ENCODE measurements at regions not wholly inside any gene's neighbourhood (a gene's known extent, or its start where the extent isn't known, plus 50 kb on each side); places are given as distances from the start of the nearest gene placed in this dataset.
"Not testable (repeated sequence)": the region's sequence is repeated elsewhere in the genome, so short reads cannot be mapped to it uniquely, and the experiment has no call there.

DNA sequence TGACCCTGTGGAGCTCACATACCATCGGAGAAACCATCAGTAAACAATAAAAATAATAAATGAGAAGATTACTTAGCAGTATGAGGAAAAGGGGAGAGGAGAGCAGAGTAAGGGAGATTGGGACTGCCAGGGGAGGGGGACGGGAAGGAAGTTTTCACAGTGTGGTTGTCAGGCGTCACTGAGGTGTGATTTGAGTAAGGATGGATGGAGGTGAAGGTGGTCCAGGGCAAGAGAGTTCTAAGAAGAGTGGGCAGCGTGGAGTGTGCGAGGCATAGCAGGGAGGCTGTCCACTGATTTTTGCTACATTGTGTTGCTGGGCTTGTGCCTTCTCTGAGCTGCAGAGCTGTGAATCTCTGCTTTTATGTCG is 119.1 kb downstream of the HPGD start:
- no peak for DNase-seq (ENCODE audit: low read depth, low spot score)
- in situ Hi-C loops (cut with HindIII; ENCODE audit: low pct_unique_long_range_greater_than_20kb, low sequenced_read_pairs), result no loop called here

DNA sequence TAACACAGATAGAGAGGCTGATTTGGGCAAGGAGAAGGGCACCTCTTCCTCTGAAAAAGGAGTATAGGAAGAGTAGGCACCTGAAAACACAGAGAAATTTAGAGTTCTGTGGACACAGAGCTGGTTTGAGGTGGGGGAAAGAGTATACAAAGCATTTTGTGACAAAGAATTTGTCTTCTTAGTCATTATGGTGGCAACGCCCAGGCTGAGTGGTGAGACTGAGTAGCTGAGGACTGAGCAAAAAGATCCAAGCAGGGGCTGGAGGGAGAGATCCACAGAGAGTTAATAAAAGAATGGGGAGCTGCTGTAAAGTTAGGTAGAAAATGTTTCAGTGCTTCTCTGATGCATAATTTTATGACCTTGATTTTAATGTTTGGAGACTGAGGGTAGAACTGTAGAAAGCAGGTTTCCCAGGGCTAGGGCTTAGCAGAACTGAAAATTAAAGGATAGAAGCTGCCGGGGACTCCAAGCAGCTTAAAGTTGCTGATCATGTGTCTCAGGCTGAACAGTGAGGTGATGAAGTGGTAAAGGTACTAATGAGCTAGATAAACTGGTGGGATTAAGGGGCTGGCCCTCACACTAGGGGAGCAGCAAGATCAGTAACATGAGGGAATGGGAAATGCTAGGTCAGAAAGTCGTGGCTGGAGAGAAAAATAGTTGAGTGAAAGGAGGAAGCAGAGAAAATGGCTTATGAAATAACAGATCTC is 118.9 kb downstream of the CEP44 start:
- DNase-seq (ENCODE audit: low read depth, low spot score), result no peak
- in situ Hi-C loops (cut with HindIII; ENCODE audit: low pct_unique_long_range_greater_than_20kb, low sequenced_read_pairs), result no loop called here

DNA sequence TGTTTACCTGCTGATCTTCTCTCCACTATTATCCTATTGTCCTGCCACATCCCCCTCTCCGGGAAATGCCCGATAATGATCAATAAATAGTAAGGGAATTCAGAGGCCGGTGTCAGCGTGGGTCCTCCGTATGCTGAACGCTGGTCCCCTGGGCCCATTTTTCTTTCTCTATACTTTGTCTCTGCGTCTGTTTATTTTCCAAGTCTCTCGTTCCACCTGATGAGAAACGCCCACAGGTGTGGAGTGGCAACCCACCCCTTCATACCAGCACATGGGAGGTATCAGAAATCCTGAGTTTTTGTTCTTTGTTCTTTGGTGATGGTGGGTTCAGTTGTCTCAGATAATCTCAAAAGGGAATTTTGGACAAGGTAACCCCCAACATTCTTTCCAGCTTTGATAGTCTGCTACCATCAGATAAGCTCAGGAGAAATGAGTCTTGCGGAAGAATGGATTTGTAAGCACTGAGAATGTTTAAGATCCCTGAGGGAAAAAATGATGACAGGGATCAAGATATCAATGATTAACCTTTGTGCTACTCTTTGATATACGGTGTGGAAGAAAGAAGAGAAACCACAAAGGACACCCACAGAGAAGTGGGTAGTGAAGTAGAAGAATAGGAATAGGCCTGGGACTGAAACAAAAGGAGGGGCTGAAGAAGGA is 117.9 kb downstream of the CEP44 start:
- in situ Hi-C loops (cut with HindIII; ENCODE audit: low pct_unique_long_range_greater_than_20kb, low sequenced_read_pairs), result no loop called here
- no peak for DNase-seq (ENCODE audit: low read depth, low spot score)

DNA sequence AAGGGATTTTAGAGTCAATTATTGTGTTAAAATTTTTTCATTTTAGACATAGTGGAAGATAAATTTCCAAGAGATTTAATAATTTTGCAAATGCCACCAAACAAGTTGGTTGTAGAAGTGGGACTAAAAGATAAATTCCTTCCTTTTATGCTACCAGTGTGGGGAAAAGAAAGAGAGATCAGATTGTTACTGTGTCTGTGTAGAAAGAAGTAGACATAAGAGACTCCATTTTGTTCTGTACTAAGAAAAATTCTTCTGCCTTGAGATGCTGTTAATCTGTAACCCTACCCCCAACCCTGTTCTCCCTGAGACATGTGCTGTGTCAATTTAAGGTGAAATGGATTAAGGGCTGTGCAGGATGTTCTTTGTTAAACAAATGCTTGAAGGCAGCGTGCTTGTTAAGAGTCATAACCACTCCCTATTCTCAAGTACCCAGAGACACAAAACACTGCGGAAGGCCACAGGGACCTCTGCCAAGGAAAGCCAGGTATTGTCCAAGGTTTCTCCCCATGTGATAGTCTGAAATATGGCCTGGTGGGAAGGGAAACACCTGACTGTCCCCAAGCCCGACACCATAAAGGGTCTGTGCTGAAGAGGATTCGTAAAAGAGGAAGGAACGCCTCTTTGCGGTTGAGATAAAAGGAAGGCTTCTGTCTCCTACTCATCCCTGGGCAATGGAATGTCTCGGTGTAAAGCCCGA is 117.0 kb downstream of the CEP44 start:
- DNase-seq (ENCODE audit: low read depth, low spot score); in situ Hi-C loops (cut with HindIII; ENCODE audit: low pct_unique_long_range_greater_than_20kb, low sequenced_read_pairs): not testable (repeated sequence)

DNA sequence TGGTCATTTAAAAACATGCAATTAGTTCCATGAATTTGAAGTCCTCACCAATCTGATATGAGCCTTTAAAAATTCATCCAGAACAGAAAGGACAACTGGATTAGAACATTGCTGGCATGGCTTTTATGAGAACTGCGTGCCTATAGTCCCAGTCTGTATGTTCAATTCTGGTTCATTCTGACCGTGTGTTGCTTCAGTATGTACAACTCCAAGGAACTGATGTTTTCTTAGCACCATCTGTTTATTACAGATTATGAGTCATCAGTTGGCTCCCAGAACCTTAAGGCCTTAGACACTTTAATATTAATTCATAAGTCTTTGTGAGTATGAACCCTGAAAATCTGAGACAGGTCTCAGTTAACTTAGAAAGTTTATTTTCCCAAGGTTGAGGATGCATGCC is 115.0 kb downstream of the CEP44 start:
- in situ Hi-C loops (cut with HindIII; ENCODE audit: low pct_unique_long_range_greater_than_20kb, low sequenced_read_pairs), result no loop called here
- no peak for DNase-seq (ENCODE audit: low read depth, low spot score)

DNA sequence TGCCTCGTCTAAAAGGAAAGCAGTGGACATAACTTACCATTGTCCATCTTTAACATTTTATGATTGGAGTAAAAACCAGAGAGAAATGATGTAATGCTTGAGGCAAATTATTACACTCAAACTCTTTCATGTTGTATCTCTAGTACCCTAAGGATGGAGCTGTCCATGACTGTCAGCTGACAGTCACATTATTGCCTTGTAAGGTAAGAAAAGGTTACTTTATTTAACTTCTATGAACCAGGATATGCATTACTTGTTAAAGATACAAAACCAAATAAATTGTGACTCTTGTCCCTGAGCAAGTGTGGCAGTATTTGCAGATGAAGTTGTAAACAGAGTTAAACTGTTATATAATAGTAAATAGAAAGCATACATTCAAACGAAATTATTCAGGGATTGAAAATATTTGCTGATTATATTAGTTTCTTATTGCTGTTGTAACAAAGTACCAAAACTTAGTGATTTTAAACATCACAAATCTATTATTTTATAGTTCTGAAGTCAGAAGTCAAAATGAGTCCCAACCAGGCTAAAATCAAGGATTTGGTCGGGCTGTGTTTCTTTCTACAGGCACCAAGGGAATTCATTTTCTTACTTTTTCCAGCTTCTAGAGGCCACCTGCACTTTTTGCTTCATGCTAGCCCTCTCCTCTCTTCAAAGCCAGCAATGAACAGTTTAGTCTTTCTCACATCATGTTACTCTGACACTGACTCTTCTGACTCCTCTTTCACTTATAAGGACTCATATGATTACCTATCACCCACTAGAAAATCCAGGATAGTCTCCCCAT is 113.8 kb downstream of the CEP44 start:
- peak; percentile 46 for DNase-seq (ENCODE audit: low read depth, low spot score)
- in situ Hi-C loops (cut with HindIII; ENCODE audit: low pct_unique_long_range_greater_than_20kb, low sequenced_read_pairs), result no loop called here

DNA sequence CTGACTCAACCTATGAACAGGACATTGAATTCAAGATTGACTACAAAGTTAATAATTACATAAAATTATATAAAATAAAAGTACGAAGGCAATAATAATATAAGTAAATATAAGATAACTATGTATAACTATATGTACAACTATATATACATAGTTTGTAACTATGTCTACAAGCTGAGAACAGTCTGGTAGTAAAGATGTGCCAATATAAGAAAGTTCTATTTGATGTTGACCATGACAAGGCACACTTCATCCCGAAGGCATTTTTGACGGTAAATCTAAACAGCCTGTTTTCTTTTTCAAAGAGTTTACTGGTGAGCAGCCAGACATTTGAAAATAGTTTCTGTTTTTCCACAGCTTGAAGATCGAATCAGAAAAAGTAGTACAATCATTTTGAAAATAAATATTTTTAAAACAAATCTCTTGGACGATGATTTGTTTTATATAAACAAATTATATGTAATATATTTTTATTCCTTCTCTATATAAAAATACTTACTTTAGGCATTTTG is 112.9 kb downstream of the CEP44 start:
- in situ Hi-C loops (cut with HindIII; ENCODE audit: low pct_unique_long_range_greater_than_20kb, low sequenced_read_pairs), result no loop called here
- no peak for DNase-seq (ENCODE audit: low read depth, low spot score)

DNA sequence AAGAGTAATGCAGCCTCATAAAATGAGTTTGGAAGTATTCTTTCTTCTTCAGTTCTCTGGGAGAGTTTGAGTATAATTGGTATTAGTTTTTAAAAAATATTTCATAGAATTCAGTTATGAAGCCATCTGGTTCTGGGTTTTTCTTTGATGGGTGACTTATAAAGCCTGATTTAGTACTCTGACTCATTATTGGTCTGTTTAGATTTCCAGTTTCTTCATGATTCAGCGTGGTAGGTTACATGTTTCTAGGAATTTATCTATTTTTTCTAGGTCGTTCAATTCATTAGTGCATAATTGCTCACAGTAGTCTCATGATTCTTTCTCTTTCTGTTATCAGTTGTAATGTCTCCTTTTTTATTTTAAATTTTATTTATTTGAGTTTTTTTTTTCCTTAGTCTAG is 111.2 kb downstream of the CEP44 start:
- no peak for DNase-seq (ENCODE audit: low read depth, low spot score)
- in situ Hi-C loops (cut with HindIII; ENCODE audit: low pct_unique_long_range_greater_than_20kb, low sequenced_read_pairs), result no loop called here

DNA sequence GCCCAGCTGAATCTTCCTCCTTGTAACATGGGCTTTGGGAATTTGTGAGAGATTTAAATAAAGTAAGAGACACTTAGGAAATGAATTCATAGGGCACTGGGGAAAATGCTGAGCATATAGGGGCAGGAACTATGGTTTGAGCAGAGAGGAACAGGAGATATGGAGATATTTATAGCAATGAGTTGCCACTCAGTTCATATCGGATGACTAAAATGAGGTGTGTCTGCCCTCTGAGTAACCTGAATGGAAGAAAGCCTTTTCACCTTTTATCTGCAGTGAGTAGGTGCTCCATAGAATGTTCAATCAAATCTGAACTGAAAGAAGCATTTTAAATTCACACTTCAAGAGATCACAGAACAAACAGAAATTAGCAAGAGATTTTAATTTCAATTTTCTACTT is 105.7 kb downstream of the CEP44 start:
- no peak for DNase-seq (ENCODE audit: low read depth, low spot score)
- in situ Hi-C loops (cut with HindIII; ENCODE audit: low pct_unique_long_range_greater_than_20kb, low sequenced_read_pairs), result no loop called here

DNA sequence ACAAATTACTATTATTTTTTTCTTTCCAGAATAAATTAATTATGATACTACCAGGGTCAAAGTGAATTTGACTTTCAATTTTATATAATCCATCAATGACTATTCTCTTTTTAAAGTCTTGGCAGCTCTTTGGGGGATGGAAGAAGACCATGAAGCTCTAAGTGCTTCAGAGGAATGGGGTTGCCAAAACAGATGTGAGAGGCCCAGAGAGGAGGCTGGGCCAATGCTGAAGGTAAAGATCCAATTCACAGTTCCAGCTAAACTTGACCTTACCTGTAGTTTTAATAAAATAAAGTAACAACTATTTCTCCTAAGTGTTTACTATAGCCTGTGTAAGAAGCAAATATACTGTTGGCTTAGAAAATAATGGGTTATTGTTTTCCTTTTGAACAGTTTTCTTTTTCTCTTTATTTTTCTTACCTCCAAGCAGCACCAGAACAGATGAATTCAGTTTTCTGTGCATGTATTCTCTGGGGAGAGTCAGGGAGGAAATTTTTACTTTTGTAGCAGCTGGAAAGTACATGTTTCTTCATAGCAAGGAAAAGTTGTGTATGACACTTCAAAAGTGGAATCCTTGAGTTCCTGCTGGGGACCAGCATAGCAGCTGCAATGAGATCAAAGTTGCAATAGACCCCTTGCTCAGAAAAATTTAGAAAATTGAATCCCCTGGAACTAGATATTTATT is 104.9 kb downstream of the CEP44 start:
- no peak for DNase-seq (ENCODE audit: low read depth, low spot score)
- in situ Hi-C loops (cut with HindIII; ENCODE audit: low pct_unique_long_range_greater_than_20kb, low sequenced_read_pairs), result no loop called here

DNA sequence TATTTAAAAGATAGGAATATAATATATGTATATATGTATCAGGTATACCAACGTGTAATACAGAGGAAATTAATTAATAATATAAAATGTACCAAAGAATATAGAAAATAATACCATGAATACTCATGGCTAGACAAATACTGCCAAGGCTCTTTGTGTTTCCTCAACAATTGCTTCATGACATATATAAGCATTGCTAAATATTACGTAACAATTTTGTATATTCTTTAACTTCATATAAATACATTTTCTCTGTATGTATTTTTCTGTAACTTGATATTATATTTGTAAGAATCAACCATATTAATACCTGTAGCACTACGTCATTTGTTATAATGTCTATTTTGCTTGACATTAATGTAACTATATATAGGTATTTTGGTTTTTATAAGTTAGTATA is 104.0 kb downstream of the CEP44 start:
- no peak for DNase-seq (ENCODE audit: low read depth, low spot score)
- in situ Hi-C loops (cut with HindIII; ENCODE audit: low pct_unique_long_range_greater_than_20kb, low sequenced_read_pairs), result no loop called here

DNA sequence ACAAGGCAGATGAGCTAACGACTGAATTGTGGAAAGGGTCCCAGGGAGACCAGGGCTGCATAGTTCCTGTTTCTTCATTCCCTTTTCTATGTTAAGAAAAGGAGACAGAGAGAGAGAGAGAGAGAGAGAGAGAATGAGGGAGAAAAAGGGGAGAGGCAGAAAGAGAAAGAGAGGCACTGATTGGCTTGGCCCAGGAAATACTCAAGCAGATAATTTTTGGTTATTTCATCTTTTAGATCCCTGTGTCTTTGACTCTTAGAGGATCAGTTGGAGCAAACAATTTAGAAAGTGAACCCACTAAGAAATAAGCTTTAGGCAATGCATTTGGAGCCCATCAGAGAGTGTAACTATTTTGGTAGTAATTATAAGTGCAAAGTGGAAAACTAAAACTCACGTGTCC is 103.4 kb downstream of the CEP44 start:
- in situ Hi-C loops (cut with HindIII; ENCODE audit: low pct_unique_long_range_greater_than_20kb, low sequenced_read_pairs), result no loop called here

DNA sequence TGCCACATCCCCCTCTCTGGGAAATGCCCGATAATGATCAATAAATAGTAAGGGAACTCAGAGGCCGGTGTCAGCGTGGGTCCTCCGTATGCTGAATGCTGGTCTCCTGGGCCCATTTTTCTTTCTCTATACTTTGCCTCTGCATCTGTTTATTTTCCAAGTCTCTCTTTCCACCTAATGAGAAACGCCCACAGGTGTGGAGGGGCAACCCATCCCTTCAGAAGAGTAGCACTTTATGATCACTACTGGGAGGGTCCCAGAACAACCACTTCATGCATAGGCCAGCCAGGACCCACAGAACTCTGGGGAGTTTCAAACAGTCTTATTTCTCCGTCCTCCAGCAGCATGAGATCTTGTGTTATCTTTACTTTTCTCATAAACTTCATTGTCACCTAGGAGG is 100.1 kb downstream of the CEP44 start:
- in situ Hi-C loops (cut with HindIII; ENCODE audit: low pct_unique_long_range_greater_than_20kb, low sequenced_read_pairs), result no loop called here
- no peak for DNase-seq (ENCODE audit: low read depth, low spot score)

More for the DNA sequence above, 103.4 kb downstream of the CEP44 start:
- no peak for DNase-seq (ENCODE audit: low read depth, low spot score)

DNA sequence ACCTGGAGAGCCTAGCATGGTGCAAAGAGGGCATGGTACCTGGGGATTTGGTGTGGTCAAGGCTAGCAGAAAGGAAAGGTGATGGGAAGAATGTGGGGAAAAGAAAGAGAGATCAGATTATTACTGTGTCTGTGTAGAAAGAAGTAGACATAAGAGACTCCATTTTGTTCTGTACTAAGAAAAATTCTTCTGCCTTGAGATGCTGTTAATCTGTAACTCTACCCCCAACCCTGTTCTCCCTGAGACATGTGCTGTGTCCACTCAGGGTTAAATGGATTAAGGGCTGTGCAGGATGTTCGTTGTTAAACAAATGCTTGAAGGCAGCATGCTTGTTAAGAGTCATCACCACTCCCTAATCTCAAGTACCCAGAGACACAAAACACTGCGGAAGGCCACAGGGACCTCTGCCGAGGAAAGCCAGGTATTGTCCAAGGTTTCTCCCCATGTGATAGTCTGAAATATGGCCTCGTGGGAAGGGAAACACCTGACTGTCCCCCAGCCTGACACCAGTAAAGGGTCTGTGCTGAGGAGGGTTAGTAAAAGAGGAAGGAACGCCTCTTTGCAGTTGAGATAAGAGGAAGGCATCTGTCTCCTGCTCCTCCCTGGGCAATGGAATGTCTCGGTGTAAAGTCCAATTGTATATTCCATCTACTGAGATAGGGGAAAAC is 99.4 kb downstream of the CEP44 start:
- DNase-seq (ENCODE audit: low read depth, low spot score); in situ Hi-C loops (cut with HindIII; ENCODE audit: low pct_unique_long_range_greater_than_20kb, low sequenced_read_pairs): not testable (repeated sequence)

Measured in SK-MEL-5 (cell line).